HepG2 (cell line): ENCODE measurements at regions not wholly inside any gene's neighbourhood (a gene's known extent, or its start where the extent isn't known, plus 50 kb on each side); places are given as distances from the start of the nearest gene placed in this dataset.

ENCODE experiments used
- ATAC-seq: fragments of 200-7000 bp; cut with Tn5 transposase; 3 replicates; pipeline ENCODE4 v1.9.1; 2020; ENCODE audit warnings: mild to moderate bottlenecking, moderate library complexity
- BruUV-seq: library from RNA; stranded (reverse); fragments of 400-500 nt; replicated peaks from 2 replicates; lab custom pipeline; 2021; lab: Mats Ljungman, UMichigan
- CTCF ChIA-PET: fragments of 300-600 bp; formaldehyde crosslinking; extraction: SDS; loops from one replicate; lab custom pipeline; 2021; ENCODE audit warnings: low total read pairs, inconsistent platforms, low intra/inter-chr PET ratio; lab: Yijun Ruan, JAX
- POLR2A ChIA-PET: fragments of 350-600 bp; sonication (Branson Sonifier 250); formaldehyde crosslinking; loops from one replicate; lab custom pipeline; 2020; ENCODE audit warnings: antibody characterized with exemption, inconsistent platforms; lab: Yijun Ruan, JAX
- DNase-seq: peaks from one replicate; pipeline ENCODE4 v3.0.0-alpha.2; 2015; ENCODE audit warnings: low spot score
- FAIRE-seq: peaks from 3 replicates; lab custom pipeline; 2011; peaks lifted over from hg19 to GRCh38; lab: Jason Lieb, UNC
- H2AFZ ChIP-seq: one replicate; pipeline ENCODE4 v1.6.1; 2011; ENCODE audit warnings: low read length, inconsistent platforms
- H3K27ac ChIP-seq: fragments of 300-600 bp; 3 replicates; pipeline ENCODE4 v1.8.0; 2011; ENCODE audit warnings: mixed run types, mild to moderate bottlenecking, mixed read lengths, low read length, inconsistent platforms; ENCODE audit not compliant: insufficient read depth; ENCODE audit errors: extremely low read length
- H3K27me3 ChIP-seq, 2 experiments: fragments of 200-600 bp in 1 of 2; 2 replicates in 1 of 2; 3 replicates in 1 of 2; pipeline versions ENCODE4 v1.6.0 to v1.8.0; 2011; ENCODE audit warnings: low read length in 2 of 2, mild to moderate bottlenecking in 2 of 2, moderate library complexity in 2 of 2, inconsistent platforms in 1 of 2; ENCODE audit not compliant: insufficient read depth in 2 of 2, control insufficient read depth in 1 of 2
- H3K36me3 ChIP-seq, 2 experiments: fragments of 200-600 bp in 1 of 2; replicated peaks in 1 of 2; 2 replicates in 1 of 2; 3 replicates in 1 of 2; pipeline versions ENCODE4 v1.5.1 to v1.8.0; 2011; ENCODE audit warnings: low read length in 2 of 2, inconsistent platforms in 1 of 2; ENCODE audit not compliant: insufficient read depth in 2 of 2, control insufficient read depth in 1 of 2
- H3K4me1 ChIP-seq: 2 replicates; pipeline ENCODE4 v1.5.1; 2012; ENCODE audit warnings: low read length, inconsistent platforms; ENCODE audit not compliant: insufficient read depth
- H3K4me2 ChIP-seq: 2 replicates; pipeline ENCODE4 v1.6.0; 2011; ENCODE audit warnings: low read depth, low read length, inconsistent platforms
- H3K4me3 ChIP-seq, 3 experiments: fragments of 200-600 bp in 1 of 3; sonication (generic), shearing (Covaris generic) in 1 of 3; replicated peaks in 1 of 3; 2 replicates each; pipeline ENCODE4 v1.5.1; 2011 to 2016; ENCODE audit warnings: low read length in 3 of 3, inconsistent platforms in 2 of 3, low read depth in 2 of 3, mild to moderate bottlenecking in 2 of 3, control low read depth in 1 of 3, mixed read lengths in 1 of 3; ENCODE audit not compliant: insufficient read depth in 1 of 3
- H3K79me2 ChIP-seq: one replicate; pipeline ENCODE4 v1.6.1; 2011; ENCODE audit warnings: low read length, inconsistent platforms; ENCODE audit not compliant: insufficient read depth
- H3K9ac ChIP-seq: 2 replicates; pipeline ENCODE4 v1.6.0; 2011; ENCODE audit warnings: mild to moderate bottlenecking, low read depth, low read length, inconsistent platforms; ENCODE audit not compliant: insufficient read depth
- H3K9me3 ChIP-seq: 2 replicates; pipeline ENCODE4 v1.5.1; 2012; ENCODE audit warnings: mild to moderate bottlenecking, low read length
- H4K20me1 ChIP-seq: 2 replicates; pipeline ENCODE4 v1.6.0; 2011; ENCODE audit warnings: inconsistent platforms, mild to moderate bottlenecking, low read length, moderate library complexity; ENCODE audit not compliant: insufficient read depth
- CTCF ChIP-seq: sonication (generic); formaldehyde crosslinking; IDR thresholded peaks from 2 replicates; pipeline ENCODE4 v1.5.0; 2020; ENCODE audit warnings: mild to moderate bottlenecking, missing genetic modification reagents, moderate library complexity
- HOMEZ ChIP-seq: IDR thresholded peaks from 2 replicates; pipeline ENCODE4 v1.6.1; 2016; ENCODE audit warnings: low read depth
- PHF21A ChIP-seq: sonication (generic); formaldehyde crosslinking; IDR thresholded peaks from 2 replicates; pipeline ENCODE4 v1.5.0; 2020; ENCODE audit warnings: mild to moderate bottlenecking, missing genetic modification reagents
- SMC3 ChIP-seq: IDR thresholded peaks from 2 replicates; pipeline ENCODE4 v1.6.1; 2011; ENCODE audit warnings: low read length, improper control_type of control experiment
- SNAPC2 ChIP-seq: sonication (generic); formaldehyde crosslinking; IDR thresholded peaks from 2 replicates; pipeline ENCODE4 v1.8.1; 2022; ENCODE audit warnings: mild to moderate bottlenecking, missing genetic modification reagents
- STAG1 ChIP-seq: sonication (generic); formaldehyde crosslinking; IDR thresholded peaks from 2 replicates; pipeline ENCODE4 v1.4.0; 2020; ENCODE audit warnings: missing genetic modification reagents
- TBL1XR1 ChIP-seq: fragments of 150-350 bp; IDR thresholded peaks from 2 replicates; pipeline ENCODE4 v1.6.1; 2014; ENCODE audit warnings: borderline replicate concordance, low read length; ENCODE audit not compliant: partially characterized antibody
- ZNF766 ChIP-seq: sonication (generic); formaldehyde crosslinking; IDR thresholded peaks from 2 replicates; pipeline ENCODE4 v1.5.0; 2020; ENCODE audit warnings: missing genetic modification reagents, borderline replicate concordance
- whole genome bisulfite sequencing: methylation state at CpG from one replicate; pipeline ENCODE4 v1.1.6; 2017; ENCODE audit warnings: low lambda C conversion rate; 5-methylcytosine and 5-hydroxymethylcytosine counted together
- in situ Hi-C: cut with HindIII; loops from 2 replicates; pipeline ENCODE4 v1.10.0; 2017; ENCODE audit warnings: low pct_unique_long_range_greater_than_20kb; ENCODE audit not compliant: extremely low pct_ligation_motif_present
- intact Hi-C: fragments of 100-400 bp; cut with micrococcal nuclease; formaldehyde crosslinking; loops from one replicate; pipeline ENCODE4 v1.10.0; 2022; ENCODE audit not compliant: unreplicated experiment
- TF ChIP-seq, protein P1 (sequence below): sonication (generic); formaldehyde crosslinking; IDR thresholded peaks from 2 replicates; pipeline ENCODE4 v1.4.0; 2020; ENCODE audit warnings: missing genetic modification reagents, borderline replicate concordance
- TF ChIP-seq, protein P2 (sequence below): sonication (generic); formaldehyde crosslinking; IDR thresholded peaks from 2 replicates; pipeline ENCODE4 v1.4.0; 2020; ENCODE audit warnings: missing genetic modification reagents

DNA sequence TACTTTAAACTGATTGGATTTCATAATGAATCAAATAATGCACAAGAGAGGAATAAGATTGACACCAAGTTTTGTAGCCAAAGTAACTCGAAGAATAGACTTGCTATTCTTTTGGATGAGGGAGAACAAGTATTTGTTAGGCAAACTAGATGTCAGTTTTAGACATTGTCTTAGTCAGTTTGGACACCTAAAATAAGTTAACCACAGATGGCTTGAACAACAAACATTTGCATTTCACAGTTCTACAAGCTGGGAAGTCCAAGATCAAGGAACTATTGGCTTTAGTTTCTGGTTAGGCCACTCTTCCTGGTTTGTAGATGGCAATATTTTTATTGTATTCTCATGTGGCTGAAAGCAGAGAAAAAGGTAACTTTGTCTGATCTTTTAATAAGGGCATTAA, 61.3 kb upstream of the OSTN start:
- Histone ChIP-seq H3K9ac (no peak overlapping the region), H3K27me3 (no peaks in the 10 kb centered on the region; a peak in 1 of 5 replicates), H3K4me1 (no peaks in the 10 kb centered on the region), H3K4me2 (no peak overlapping the region), H2AFZ (no peak overlapping the region), H3K36me3 (no peaks in the 10 kb centered on the region), H3K27ac (no peak overlapping the region)
- intact Hi-C loops = no loop called here
- 0% methylated on average over 1 of the region's 1 CpG for WGBS
- FAIRE-seq (no peak), ATAC-seq (no peak)
- in situ Hi-C loops = no loop called here
- POLR2A ChIA-PET = no interaction called here
- no peak for TF ChIP-seq TBL1XR1
- no peak for TF ChIP-seq PHF21A (CRISPR knock-in tag)
- no peak for TF ChIP-seq SMC3
- TF ChIP-seq SNAPC2 (CRISPR knock-in tag) = no peak
- TF ChIP-seq, protein P1, sequence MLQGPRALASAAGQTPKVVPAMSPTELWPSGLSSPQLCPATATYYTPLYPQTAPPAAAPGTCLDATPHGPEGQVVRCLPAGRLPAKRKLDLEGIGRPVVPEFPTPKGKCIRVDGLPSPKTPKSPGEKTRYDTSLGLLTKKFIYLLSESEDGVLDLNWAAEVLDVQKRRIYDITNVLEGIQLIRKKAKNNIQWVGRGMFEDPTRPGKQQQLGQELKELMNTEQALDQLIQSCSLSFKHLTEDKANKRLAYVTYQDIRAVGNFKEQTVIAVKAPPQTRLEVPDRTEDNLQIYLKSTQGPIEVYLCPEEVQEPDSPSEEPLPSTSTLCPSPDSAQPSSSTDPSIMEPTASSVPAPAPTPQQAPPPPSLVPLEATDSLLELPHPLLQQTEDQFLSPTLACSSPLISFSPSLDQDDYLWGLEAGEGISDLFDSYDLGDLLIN (CRISPR knock-in tag) = no peak
- TF ChIP-seq, protein P2, sequence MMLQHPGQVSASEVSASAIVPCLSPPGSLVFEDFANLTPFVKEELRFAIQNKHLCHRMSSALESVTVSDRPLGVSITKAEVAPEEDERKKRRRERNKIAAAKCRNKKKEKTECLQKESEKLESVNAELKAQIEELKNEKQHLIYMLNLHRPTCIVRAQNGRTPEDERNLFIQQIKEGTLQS (CRISPR knock-in tag) = no peak
- TF ChIP-seq, all 625 proteins: peak for 0
- no TSS peak for BruUV-seq
- DNase-seq = no peak
- Histone ChIP-seq H3K79me2 (no peaks in the 10 kb centered on the region), H4K20me1 (no peaks in the 10 kb centered on the region), H3K9me3 (no peaks in the 10 kb centered on the region), H3K4me3 (no peak overlapping the region)
- CTCF ChIA-PET = no interaction called here

- in situ Hi-C loops = no loop called here
- H3K79me2 ChIP-seq = no peaks in the 10 kb centered on the region
- no peaks in the 10 kb centered on the region; a peak in 1 of 5 replicates for H3K27me3 ChIP-seq
- DNase-seq (peak; percentile 18), FAIRE-seq (no peak), ATAC-seq (peak; percentile 71)
- TF ChIP-seq HOMEZ = peak; percentile 26; the same call in 1 of the 2 replicates
- TF ChIP-seq CTCF (CRISPR knock-in tag) = peak; percentile 54
- peak; percentile 56 for TF ChIP-seq STAG1 (CRISPR knock-in tag)
- no peak for TF ChIP-seq ZNF766 (CRISPR knock-in tag)
- H3K4me1 ChIP-seq = peaks cover 4% of the 10 kb centered on the region
- no peak overlapping the region for H3K4me3 ChIP-seq
- H3K9ac ChIP-seq = no peak overlapping the region
- no peaks in the 10 kb centered on the region for H3K36me3 ChIP-seq
- no peak overlapping the region for H3K4me2 ChIP-seq
- no peak overlapping the region for H2AFZ ChIP-seq
- intact Hi-C loops = loop anchor here (1.0 kb wide), 1 partner anchor 85 kb away; no protein-coding TSS in a partner anchor
- H4K20me1 ChIP-seq = no peaks in the 10 kb centered on the region
- BruUV-seq = no TSS peak
- no peaks in the 10 kb centered on the region for H3K9me3 ChIP-seq
- 27% methylated on average over 6 of the region's 6 CpGs for WGBS
- CTCF ChIA-PET = no interaction called here
- POLR2A ChIA-PET = no interaction called here
- H3K27ac ChIP-seq = no peak overlapping the region
These were observed 62.7 kb upstream of the OSTN start for GRCh38 chr3:191136347-191136746.
